DMS 273 (cell line): ENCODE measurements at regions not wholly inside any gene's neighbourhood (a gene's known extent, or its start where the extent isn't known, plus 50 kb on each side); places are given as distances from the start of the nearest gene placed in this dataset.
"Not testable (repeated sequence)": the region's sequence is repeated elsewhere in the genome, so short reads cannot be mapped to it uniquely, and the experiment has no call there.

Source experiments
- DNase-seq: peaks from one replicate; lab custom pipeline; 2025; ENCODE audit not compliant: unreplicated experiment; lab: John Stamatoyannopoulos, UW

GRCh38 chr3:10109-10996 is 186.2 kb upstream of the CHL1 start:
- DNase-seq: not testable (repeated sequence)

DNA sequence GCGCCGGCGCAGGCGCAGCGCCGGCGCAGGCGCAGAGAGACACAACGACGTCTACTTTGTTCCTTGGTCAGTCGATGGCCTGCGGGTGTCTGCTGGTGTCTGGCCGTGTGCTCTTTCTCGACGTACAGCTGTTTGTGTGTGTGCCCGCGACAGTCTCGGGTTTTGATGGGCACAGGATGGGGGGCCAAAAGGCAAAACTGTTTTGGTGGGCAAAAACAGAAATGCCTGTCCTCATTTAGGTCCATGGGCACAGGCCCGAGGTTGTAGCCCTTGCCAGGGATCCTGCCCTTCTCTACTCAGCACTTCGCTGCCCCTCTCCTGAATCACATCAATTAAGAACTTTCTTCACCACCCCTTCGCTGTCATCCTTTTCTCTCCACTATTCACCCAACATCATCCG is 184.8 kb upstream of the CHL1 start:
- DNase-seq: peak; percentile 38

GRCh38 chr3:14652-15051 is 181.9 kb upstream of the CHL1 start:
- no peak for DNase-seq

DNA sequence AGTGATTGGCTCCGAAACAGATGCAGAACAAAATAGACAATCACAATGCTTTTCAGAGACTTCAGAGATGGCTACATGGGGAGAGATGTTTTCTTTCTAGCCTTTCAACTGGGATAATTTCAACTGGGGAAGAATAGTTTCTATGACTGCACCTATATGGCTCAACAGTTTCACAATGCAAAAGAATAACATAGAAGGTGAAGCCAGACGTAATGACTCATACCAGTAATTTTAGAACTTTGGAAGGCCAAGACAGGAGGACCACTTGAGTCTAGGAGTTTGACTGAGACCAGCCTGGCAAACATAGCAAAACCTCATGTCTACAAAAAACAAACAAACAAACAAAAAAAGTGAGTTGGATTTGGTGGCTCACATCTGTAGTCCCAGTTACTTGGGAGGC is 180.2 kb upstream of the CHL1 start:
- DNase-seq: no peak

DNA sequence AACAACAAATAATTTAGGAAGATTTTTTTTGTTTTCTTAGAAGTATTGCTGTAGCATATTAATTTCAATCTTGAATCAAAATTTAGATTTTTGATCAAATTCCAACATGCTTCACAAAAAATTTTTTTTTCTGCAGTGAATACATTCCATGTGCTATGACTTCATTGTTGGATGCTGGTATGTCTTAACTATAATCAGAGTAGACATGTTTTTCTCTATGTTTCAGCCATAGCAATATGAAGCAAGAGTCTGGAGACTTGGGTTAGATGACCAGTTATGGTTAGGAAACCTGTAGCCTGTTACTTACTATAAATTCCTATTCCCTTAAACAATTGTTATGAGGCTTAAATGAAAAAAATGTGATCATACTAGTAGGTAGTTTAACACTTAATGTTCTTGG is 176.1 kb upstream of the CHL1 start:
- no peak for DNase-seq

DNA sequence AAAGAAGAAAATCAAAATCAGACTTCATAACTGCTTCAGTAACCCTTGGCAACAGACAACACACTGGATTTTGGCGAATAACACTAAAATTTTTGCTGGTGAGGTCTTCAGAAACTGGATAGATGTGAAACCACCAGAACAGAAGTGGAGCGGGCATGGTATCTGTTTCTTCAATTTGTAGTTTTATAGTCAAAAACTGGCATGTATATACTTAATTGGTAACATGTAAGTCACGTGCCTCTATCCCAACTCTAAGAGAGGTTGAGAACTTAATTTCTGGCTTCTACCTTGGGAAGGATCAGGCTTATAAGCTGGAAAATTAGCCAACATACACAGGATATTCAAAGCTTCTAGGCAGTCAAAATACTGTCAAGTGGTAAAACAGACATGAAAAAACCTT is 172.6 kb upstream of the CHL1 start:
- DNase-seq: no peak

DNA sequence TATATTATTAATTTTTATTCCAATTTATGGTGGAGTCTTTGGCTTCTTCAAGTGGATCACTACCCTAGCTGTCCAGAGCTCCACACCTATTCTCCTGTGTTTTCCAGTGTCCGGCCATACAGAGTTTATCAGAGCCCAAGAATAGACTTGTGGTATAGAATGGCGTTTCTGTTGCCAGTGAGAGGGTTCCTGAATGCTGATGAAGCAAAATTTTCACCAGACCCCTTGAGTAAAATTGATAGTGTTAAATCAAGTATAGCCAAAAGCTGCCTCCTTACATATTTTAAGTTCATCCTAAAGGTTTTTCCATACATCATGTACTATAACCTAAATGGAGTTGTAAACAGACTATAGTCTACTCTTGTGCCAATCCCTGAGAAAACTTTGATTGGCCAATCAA is 171.5 kb upstream of the CHL1 start:
- no peak for DNase-seq

DNA sequence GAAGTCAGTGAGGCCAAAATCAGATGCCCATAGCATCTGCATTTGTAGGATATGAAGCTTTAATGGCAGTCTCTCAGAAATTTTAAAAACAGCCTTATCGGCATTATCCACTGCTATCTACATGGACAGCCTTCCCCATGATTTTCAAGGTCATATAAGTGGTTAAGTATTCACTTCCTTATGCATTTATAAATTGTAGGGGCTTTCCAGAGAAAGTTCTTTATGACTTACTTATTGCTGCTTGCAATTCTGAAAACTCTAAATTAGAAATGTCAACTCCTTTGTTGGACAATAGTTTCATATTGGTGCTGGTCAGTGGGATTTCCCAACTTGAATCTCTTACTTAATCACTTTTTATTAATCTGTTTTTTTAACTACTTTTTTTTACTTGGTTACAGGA is 160.6 kb upstream of the CHL1 start:
- not testable (repeated sequence) for DNase-seq

GRCh38 chr3:42871-43744 is 153.5 kb upstream of the CHL1 start:
- DNase-seq: peak; percentile 21

DNA sequence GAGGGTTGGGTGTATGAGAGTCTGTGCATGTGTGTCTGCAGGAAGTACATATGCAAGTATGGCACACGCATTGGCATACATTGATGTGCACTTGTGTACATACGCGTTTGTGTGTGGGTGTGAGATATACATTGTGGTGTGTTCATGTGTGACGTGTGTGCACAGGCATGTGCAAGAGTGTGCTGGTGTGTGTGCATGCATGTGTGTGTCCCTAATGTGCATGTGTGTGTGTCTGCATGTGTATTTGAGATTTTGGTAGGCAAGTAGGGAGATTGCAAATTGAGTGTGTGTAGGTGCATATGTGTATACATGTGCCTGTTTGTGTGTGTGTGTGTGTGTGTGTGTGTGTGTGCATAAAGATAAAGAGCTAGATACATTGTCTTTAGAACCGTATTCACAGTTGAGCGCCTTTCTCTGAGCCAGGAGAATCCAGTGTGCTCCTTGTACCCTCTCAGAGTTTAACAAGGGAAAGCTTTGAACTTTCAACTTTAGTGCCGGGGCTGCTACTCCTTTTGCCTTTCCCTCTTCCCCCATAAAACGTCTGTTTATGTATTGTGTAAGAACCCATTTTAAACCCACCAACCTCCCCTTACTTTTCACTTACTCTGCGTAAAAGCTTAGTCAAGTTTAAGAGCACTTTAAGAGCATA is 152.4 kb upstream of the CHL1 start:
- no peak for DNase-seq

- DNase-seq: not testable (repeated sequence)
These were observed 151.6 kb upstream of the CHL1 start for GRCh38 chr3:44941-45340.

DNA sequence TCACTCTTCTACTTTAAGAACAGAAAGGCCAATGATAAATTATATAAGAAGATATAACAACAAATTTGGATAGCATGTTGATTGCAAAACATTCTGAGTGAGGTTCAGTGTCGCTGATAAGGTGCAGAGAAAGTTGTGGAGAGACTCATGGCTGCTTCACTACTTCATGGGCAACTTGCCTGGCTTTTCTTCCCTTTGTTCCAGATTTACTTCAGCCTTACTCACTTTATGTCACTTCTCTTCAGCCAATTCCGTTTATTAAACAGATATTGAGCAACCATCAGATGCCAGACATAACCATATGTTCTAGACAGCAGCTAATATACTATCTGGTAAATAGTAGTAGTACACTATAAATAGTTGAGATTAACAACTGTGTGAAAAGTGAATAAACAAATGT is 150.0 kb upstream of the CHL1 start:
- no peak for DNase-seq

DNA sequence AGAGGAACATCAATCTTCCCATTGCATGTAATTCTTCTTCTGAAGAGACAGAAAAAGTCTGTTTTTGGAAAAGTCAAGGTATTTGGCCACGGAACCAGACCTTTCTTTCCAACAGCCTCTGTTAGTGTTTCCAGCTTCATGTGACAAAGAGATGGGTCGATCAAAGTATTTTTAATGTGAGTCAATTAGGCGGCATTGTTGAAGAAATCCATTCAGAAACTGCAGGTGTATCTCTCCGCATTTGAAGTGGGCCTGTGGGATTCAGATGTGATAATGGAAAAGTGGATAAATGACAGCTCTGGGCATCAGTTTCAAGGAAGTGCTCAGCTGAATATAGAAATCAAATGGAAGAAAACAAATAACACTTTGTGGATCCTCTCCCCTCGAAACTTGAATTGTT is 143.1 kb upstream of the CHL1 start:
- not testable (repeated sequence) for DNase-seq

GRCh38 chr3:54240-54639 is 142.3 kb upstream of the CHL1 start:
- peak; percentile 3 for DNase-seq

- DNase-seq: no peak
These were observed 139.9 kb upstream of the CHL1 start for GRCh38 chr3:56672-57071.

GRCh38 chr3:59854-60253 is 136.7 kb upstream of the CHL1 start:
- no peak for DNase-seq

DNA sequence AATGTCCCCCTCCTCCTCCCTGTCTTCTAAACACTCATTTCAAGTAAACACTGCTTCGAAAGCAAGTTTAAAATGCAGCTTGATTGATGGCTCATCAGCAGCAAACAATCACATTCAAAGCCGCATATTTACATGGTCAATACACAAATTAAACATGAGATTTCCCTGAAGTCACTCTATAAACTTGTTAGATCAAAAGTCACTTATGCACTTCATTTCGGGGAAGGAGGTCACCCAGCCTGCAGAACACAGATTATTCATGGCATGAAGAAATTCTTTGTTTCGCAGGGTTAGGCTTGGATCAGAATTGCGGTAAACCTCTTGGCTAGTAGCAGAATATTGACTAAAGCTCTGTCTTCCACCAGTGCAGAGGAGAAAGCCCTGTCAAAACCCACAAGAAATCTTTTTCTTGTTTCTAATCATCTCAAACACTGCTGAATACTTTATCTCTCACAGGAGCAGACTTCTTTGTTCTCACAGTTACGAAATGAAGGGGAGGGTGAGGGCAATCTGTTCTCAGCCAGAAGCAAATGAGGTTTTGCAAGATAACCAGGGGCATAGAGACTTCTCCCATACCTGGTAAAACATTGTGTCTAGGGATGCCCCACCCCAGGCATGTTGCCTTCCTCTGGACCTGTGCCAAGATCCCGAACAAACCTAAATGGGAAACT is 133.3 kb upstream of the CHL1 start:
- no peak for DNase-seq

DNA sequence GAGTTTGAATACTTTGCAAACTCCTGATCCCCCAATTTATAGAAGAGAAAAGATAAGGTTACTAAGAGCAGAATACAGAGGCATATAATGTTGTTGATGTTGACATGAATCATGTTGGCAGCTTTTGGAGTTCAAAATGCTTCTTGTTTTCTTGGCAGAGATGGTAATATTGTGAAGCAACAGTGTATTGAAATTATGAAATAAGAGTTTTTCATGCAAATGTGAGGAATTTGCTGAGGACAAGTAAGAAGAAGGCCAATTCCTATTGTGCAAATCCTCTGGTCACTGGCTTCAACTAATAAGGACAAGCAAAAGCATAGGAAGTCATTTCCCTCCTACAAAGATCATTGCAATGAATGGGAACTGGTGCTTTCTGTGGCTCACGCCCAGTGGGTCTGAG is 126.9 kb upstream of the CHL1 start:
- no peak for DNase-seq

DNA sequence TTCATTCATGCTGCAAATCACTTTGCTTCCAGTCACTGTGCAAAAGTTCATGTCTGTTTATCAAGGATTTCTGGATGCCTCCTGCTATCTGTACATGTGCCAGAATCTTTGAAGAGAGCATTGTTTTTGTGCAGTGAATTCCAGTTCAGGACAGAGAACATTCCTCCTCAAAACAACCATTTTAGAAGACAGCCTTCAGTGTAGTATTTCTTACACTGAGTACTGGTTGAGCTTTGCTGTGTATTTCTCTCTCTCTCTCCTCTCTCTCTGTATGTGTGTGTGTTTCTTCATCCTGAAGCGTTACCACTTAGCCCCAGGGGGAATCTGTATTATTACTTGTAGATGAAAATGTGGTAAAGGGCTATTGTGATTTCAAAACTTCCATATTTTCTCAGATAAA is 123.8 kb upstream of the CHL1 start:
- no peak for DNase-seq

DNA sequence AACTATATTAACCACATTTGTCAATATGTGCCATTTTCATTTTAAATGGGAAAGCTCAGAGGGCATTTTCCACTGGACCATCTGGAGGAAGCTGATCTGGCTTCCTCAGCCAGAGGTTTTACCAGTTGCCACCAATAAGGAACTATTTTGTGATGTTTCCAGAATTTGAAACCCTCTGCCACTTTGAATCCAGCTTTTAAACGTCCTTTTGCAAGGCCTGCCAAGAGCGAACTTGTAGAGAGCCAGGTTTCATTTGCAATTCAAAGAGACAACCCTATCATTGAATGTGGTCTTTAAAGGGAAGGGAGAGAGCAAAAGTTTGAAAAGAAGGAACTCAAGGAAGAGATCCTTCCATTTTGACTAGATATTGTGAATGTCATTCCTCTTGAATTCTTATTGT is 123.3 kb upstream of the CHL1 start:
- DNase-seq: no peak

DNA sequence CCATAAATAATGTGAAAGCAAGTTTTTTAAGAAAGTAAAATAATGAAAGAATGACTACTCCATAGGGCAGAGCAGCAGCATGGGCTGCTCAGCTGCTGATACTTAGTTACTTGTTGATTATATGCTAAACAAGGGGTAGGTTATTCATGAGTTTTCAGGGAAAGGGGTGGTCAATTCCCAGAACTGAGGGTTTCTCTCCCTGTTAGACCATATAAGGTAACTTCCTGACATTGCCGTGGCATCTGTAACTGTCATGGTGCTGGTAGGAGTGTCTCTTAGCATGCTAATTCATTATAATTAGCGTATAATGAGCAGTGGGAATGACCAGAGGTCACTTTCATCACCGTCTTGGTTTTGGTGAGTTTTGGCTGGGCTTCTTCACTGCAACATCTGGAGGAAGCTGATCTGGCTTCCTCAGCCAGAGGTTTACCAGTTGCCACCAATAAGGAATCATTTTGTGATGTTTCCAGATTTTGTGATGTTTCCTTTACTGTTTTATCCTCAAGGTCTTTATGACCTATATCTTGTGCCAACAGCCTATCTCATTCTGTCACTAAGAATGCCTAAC is 121.8 kb upstream of the CHL1 start:
- no peak for DNase-seq
